ENCODE measurements at regions not wholly inside any gene's neighbourhood (a gene's known extent, or its start where the extent isn't known, plus 50 kb on each side); places are given as distances from the start of the nearest gene placed in this dataset.

DNA sequence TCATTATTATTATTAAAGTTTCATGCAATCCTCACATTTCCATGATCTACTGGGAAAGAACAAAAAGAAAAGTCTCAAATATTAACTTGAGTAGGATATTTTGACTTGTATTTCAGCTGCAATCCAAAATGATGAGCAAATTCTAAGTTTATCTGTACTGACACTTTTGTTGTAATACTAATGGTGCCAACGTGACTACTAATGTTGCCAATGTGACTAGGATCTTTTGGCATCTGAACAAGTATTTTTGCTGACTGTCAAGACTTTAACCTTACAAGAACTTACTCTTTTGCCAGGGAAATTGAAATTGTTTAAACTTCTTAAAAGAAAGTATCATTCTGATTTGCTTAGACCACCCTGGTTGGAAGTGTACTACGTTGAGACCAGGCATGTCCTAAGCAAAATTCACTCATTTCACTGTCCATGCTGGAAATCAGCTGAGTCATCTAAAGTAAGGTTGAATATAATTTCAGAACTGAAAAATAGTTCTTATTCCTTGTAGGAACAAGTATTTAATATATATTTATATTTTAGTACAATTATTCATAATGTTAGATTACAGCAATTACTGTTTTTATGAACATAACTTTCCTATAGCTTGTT lies 78.5 kb upstream of the LYZL1 start:
- DNase-seq (ENCODE audit: extremely low spot score), result no peak
- ChIA-PET CTCF (no interaction called here), POLR2A (no interaction called here)
- TF ChIP-seq CTCF (IDR thresholded peaks at IDR 0.05; ENCODE audit: control extremely low read depth, extremely low read depth, low read depth, missing control alignments), result no peak

DNA sequence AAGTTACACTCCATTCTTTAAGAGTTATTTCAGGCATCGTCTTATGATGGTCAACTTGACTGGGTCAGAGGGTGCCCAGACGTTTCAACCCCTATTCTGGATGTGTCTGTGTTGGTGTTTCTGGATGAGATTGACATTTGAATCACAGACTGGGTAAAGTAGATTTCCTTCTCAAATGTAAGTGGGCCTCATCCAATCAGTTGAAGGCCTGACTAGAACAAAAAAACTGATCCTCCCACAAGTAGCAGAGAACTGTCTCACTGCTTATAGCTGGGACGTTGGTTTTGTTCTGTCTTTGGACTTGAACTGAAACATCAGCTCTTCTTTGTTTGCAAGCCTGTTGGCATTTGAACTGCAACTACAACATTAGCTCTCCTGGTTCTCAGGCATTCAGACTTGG lies 76.3 kb upstream of the LYZL1 start:
- no peak for DNase-seq (ENCODE audit: extremely low spot score)
- no peak for TF ChIP-seq CTCF (IDR thresholded peaks at IDR 0.05; ENCODE audit: control extremely low read depth, extremely low read depth, low read depth, missing control alignments)
- CTCF ChIA-PET, result no interaction called here
- POLR2A ChIA-PET, result no interaction called here

DNA sequence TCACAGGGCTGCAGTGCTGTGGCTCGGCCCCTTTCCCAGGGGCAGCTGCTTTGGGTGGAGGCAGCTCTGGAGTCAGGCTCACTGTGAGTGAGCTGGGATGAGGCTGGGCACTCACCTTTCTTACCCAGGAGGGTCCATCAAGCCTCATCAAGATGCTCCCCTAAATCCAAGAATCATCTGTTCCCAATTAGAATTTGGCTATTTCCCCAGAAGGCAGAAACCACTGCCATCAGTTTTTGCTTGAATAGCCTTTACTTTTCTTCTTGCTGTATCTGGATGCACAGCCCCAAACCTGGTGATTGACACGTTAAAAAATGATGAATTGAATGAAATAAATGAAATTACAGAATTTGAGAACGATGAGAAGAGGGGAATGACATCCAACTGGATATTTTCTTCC lies 74.3 kb upstream of the LYZL1 start:
- ChIA-PET POLR2A (no interaction called here), CTCF (interaction anchor here (1.0 to 1.2 kb wide), 3 partner anchors 8 to 25 kb away, joined by 3 read pairs; no protein-coding TSS in a partner anchor)
- no peak for TF ChIP-seq CTCF (IDR thresholded peaks at IDR 0.05; ENCODE audit: control extremely low read depth, extremely low read depth, low read depth, missing control alignments)
- DNase-seq (ENCODE audit: extremely low spot score), result no peak

GRCh38 chr10:29217292-29217738 lies 71.6 kb upstream of the LYZL1 start:
- ChIA-PET POLR2A (no interaction called here), CTCF (no interaction called here)
- TF ChIP-seq CTCF (IDR thresholded peaks at IDR 0.05; ENCODE audit: control extremely low read depth, extremely low read depth, low read depth, missing control alignments), result no peak
- no peak for DNase-seq (ENCODE audit: extremely low spot score)

DNA sequence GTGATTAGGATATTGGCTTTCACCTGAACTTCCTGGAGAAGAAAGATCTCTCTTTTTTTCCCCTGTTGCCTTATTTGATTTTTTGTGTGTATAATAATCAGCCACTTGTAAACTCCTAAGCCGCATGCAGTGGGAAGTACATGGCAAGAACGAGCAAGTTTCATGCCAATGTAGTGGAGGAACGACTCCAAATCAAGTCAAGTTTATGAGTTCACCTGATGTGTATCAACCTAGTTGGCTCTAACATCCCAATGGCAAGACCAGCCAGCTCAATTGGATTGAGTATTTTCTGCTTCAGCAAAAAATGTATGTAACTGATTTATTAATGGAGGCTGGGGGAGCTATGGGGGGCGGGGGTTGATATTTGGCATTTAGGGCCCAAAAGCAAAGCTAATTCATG lies 65.5 kb upstream of the LYZL1 start:
- no peak for TF ChIP-seq CTCF (IDR thresholded peaks at IDR 0.05; ENCODE audit: control extremely low read depth, extremely low read depth, low read depth, missing control alignments)
- POLR2A ChIA-PET, result no interaction called here

DNA sequence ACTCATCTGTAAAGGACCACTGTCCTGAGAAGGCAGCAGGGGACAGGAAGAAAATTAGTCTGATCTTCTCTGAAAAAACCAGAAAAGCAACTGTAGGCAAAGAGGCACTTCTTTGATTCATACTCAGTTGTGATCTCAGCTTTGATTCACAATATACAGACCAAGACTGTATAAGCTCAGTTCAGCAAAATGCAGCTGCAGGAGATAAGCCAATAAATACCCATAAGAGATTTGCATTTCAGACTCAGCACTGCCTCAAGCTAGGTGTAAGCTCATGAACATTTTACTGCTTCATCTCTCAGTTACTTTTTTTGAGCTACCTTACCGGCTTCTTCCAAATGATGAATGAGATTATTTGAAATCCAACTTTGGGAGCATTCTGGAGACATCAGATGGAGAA lies 64.2 kb upstream of the LYZL1 start:
- no peak for TF ChIP-seq CTCF (IDR thresholded peaks at IDR 0.05; ENCODE audit: control extremely low read depth, extremely low read depth, low read depth, missing control alignments)
- no peak for DNase-seq (ENCODE audit: extremely low spot score)
- ChIA-PET POLR2A (no interaction called here), CTCF (interaction anchor here (1.3 kb wide), 1 partner anchor 23 kb away, joined by 3 read pairs; no protein-coding TSS in a partner anchor)

More for the DNA sequence above, 65.5 kb upstream of the LYZL1 start:
- DNase-seq (ENCODE audit: extremely low spot score), result no peak
- CTCF ChIA-PET, result interaction anchor here (1.0 kb wide), 1 partner anchor 17 kb away, joined by 5 read pairs; no protein-coding TSS in a partner anchor

All from GM10248 (cell line).